ENCODE measurements at regions not wholly inside any gene's neighbourhood (a gene's known extent, or its start where the extent isn't known, plus 50 kb on each side); places are given as distances from the start of the nearest gene placed in this dataset.

GRCh38 chr2:18055290-18055689 lies 176.8 kb downstream of the KCNS3 start:
- DNase-seq (ENCODE audit: low read depth) = no peak
- no peak overlapping the region for H3K4me3 ChIP-seq (replicated peaks; ENCODE audit: low read depth, low read length)
- TF ChIP-seq, protein P1, sequence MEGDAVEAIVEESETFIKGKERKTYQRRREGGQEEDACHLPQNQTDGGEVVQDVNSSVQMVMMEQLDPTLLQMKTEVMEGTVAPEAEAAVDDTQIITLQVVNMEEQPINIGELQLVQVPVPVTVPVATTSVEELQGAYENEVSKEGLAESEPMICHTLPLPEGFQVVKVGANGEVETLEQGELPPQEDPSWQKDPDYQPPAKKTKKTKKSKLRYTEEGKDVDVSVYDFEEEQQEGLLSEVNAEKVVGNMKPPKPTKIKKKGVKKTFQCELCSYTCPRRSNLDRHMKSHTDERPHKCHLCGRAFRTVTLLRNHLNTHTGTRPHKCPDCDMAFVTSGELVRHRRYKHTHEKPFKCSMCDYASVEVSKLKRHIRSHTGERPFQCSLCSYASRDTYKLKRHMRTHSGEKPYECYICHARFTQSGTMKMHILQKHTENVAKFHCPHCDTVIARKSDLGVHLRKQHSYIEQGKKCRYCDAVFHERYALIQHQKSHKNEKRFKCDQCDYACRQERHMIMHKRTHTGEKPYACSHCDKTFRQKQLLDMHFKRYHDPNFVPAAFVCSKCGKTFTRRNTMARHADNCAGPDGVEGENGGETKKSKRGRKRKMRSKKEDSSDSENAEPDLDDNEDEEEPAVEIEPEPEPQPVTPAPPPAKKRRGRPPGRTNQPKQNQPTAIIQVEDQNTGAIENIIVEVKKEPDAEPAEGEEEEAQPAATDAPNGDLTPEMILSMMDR (IDR thresholded peaks at IDR 0.05; ENCODE audit: low read length, missing control alignments) = no peak

DNA sequence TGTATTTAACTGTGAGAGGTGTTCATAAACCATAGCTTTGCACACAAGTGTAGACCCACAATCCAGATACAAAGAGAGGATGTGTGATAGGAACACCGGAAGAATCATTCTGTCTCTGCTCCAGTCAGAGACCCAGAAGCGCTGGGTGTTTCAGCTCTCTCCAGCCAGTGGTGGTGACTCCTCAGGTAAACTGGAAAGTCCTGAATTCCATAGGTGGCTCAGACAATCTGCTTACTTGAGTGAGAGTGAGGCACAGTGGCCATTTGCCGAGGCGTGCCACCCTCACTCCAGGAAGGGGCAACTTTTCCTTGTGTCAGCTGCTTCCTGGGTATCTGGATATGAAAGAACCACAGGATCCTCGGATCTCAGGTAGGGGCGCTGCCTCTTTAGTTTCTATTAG lies 171.5 kb downstream of the KCNS3 start:
- no peak overlapping the region for H3K4me3 ChIP-seq (replicated peaks; ENCODE audit: low read depth, low read length)
- TF ChIP-seq, protein P1 (IDR thresholded peaks at IDR 0.05; ENCODE audit: low read length, missing control alignments) = no peak
- no peak for DNase-seq (ENCODE audit: low read depth)

DNA sequence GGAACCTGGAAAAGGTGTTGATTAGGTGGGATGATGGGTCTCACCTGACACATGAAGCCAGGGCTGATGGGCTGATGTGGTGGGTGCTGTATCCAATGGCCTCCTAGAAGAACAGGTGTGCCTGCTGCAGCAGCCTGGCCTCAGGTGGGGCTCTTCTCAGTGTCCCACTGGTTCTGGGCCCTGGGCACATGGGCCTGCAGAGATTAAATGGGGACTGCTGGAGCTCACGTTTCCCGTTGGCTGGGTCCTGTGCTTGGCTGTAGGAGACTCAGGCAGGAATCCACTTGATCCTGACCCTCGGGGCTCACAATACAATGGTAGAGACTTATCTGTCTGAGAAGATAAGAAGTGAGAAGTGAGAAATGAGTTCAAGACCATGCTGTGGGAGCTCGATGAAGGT lies 170.9 kb downstream of the KCNS3 start:
- H3K4me3 ChIP-seq (replicated peaks; ENCODE audit: low read depth, low read length) = no peak overlapping the region
- TF ChIP-seq, protein P1 (IDR thresholded peaks at IDR 0.05; ENCODE audit: low read length, missing control alignments) = no peak
- no peak for DNase-seq (ENCODE audit: low read depth)

- peak; percentile 31 for DNase-seq (ENCODE audit: low read depth)
- TF ChIP-seq, protein P1 (IDR thresholded peaks at IDR 0.05; ENCODE audit: low read length, missing control alignments) = no peak
- no peak overlapping the region for H3K4me3 ChIP-seq (replicated peaks; ENCODE audit: low read depth, low read length)
Observed at GRCh38 chr2:18047896-18048657, 169.6 kb downstream of the KCNS3 start.

DNA sequence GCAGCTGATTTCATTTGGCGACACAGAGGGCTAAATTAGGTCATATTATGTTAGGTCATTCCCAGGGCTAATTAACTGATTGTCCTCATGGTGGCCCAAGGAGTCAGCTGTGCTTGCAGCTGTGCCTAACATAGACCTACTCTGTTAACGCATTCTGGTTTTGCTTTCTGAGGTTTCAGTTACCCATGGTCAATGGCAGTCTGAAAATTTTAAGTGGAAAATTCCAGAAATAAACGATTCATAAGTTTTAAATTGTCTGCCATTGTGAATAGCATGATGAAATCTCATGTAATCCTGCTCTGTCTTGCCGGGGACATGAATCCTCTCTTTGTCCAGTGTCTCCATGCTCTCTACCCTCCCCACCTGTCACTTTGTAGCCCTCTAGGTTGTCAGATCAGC lies 168.7 kb downstream of the KCNS3 start:
- no peak for DNase-seq (ENCODE audit: low read depth)
- TF ChIP-seq, protein P1 (IDR thresholded peaks at IDR 0.05; ENCODE audit: low read length, missing control alignments) = no peak
- H3K4me3 ChIP-seq (replicated peaks; ENCODE audit: low read depth, low read length) = no peak overlapping the region

DNA sequence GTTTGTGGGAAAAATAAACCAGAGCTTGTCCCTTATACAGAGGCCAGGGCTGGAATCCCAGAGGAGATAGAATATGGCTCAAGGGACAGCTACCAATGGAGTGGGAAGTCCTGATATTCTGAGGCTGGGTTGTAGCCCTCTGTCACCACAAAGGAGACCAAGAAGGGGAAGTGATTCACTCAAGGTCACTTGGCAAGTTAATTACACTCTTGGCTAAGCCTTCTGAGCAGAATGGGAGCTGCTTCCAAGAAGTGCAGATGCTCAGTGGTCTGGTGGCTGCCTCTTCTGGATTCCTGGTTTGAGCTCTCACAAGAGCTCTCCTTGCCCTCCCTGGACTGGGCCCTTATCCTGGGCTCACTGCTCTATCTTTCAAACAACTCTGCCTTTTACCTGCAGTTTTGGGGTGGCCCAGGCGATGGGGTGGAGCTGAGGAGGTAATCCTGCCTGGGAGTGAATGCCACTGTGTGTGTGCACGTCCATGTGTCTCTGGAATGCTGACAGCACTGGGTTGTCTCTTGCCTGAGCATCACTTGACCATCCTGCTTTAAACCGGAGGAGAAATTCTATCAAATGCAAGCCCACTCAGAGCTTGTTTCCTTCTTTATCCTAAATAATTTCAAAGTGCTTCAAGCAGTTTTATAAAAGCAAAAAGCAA lies 168.2 kb downstream of the KCNS3 start:
- no peak overlapping the region for H3K4me3 ChIP-seq (replicated peaks; ENCODE audit: low read depth, low read length)

More for the DNA sequence above, 168.2 kb downstream of the KCNS3 start:
- TF ChIP-seq, protein P1 (IDR thresholded peaks at IDR 0.05; ENCODE audit: low read length, missing control alignments) = no peak
- peak; percentile 8 for DNase-seq (ENCODE audit: low read depth)

All from fibroblast of pulmonary artery (primary cell).